Ovary (tissue), 7 donors: ENCODE measurements at regions not wholly inside any gene's neighbourhood (a gene's known extent, or its start where the extent isn't known, plus 50 kb on each side); places are given as distances from the start of the nearest gene placed in this dataset.

Experiments used
- DNase-seq, 5 donors: peaks; one replicate each; pipeline ENCODE4 v3.0.0-alpha.2; 2019 to 2020
- H3K27ac ChIP-seq, 2 donors: fragments of 200-600 bp; one replicate each; pipeline versions ENCODE4 v1.5.1 to v1.8.0; 2019 to 2022
- H3K27me3 ChIP-seq: fragments of 200-600 bp; one replicate; pipeline ENCODE4 v1.8.0; 2022
- H3K36me3 ChIP-seq: fragments of 200-600 bp; sonication (generic); one replicate; pipeline ENCODE4 v1.5.1; 2019
- H3K4me1 ChIP-seq: one replicate; pipeline ENCODE4 v1.8.1; 2013; ENCODE audit warnings: mild to moderate bottlenecking, moderate library complexity; ENCODE audit not compliant: insufficient read depth
- H3K4me3 ChIP-seq: fragments of 200-600 bp; sonication (generic); one replicate; pipeline ENCODE4 v1.5.1; 2017
- H3K9me3 ChIP-seq, 2 donors: fragments of 200-600 bp in 1 of 2; sonication (generic) in 1 of 2; one replicate each; pipeline versions ENCODE4 v1.5.1 to v1.8.1; 2013 to 2019; ENCODE audit warnings: mild to moderate bottlenecking in 1 of 2, moderate library complexity in 1 of 2
- CTCF ChIP-seq, 3 donors: fragments of 450-650 bp in 2 of 3; fragments of 200-600 bp in 1 of 3; IDR thresholded peaks; one replicate each; pipeline versions ENCODE4 v1.5.1 to v1.8.0; 2016 to 2022; ENCODE audit warnings: antibody characterized with exemption in 3 of 3, mild to moderate bottlenecking in 1 of 3
- EP300 ChIP-seq: sonication (generic); formaldehyde crosslinking; IDR thresholded peaks from one replicate; pipeline ENCODE4 v1.6.1; 2017; ENCODE audit warnings: antibody characterized with exemption
- POLR2A ChIP-seq: fragments of 450-650 bp; IDR thresholded peaks from one replicate; pipeline ENCODE4 v1.6.1; 2017; ENCODE audit warnings: antibody characterized with exemption, mild to moderate bottlenecking, moderate library complexity
- WGBS, 3 donors: extraction: QIAGEN DNeasy Blood & Tissue Kit in 1 of 3; methylation state at CpG; one replicate each; pipeline versions ENCODE4 v1.1.5 to v1.1.7; 2013 to 2017; 5-methylcytosine and 5-hydroxymethylcytosine counted together
- intact Hi-C, 4 donors: fragments of 100-400 bp; cut with DNase I; formaldehyde crosslinking; loops; one replicate each; pipeline versions ENCODE4 v1.11.0 to v1.15.1; 2022 to 2023
- donor health status: DM: no; HTN: no; CAD: no; lungs with moderate emphysema.
- donor health status: DM: no; HTN: no; CAD: no.
- donor health status: Bipolar disorder and iron deficiency.
- donor health status: DM: no; HTN: no; CAD: no.
- donor health status: DM: yes; HTN: yes; CAD: no.

DNA sequence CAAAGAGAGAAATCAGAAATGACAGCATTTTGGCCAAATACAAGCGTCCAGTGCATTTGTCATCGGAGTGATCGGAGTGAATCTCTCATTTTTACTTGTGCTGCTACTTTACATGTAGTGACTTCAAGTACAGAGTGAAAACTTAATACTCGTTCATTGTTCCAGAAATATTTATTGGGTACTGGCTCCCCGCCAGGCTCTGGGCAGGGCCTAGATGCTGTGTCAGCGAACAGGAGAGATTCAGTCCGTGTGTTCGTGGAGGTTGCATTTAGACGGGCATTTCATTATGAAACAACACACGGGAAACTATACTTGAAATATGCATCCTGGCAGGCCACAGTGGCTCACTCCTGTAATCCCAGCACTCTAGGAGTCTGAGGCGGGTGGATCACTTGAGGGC lies 727.2 kb upstream of the RBFOX1 start:
- TF ChIP-seq CTCF (IDR thresholded peaks at IDR 0.05): no peak
- no peak for TF ChIP-seq POLR2A
- TF ChIP-seq EP300: no peak
- Histone ChIP-seq H3K36me3 (no peaks in the 10 kb centered on the region), H3K4me1 (no peaks in the 10 kb centered on the region), H3K27me3 (no peaks in the 10 kb centered on the region), H3K27ac (no peak overlapping the region), H3K9me3 (no peaks in the 10 kb centered on the region), H3K4me3 (no peak overlapping the region)
- DNase-seq: no peak
- intact Hi-C loops: no loop called here
- WGBS, 3 donors: 48 to 51% (median 49%) methylated on average over 11 of the region's 11 CpGs

DNA sequence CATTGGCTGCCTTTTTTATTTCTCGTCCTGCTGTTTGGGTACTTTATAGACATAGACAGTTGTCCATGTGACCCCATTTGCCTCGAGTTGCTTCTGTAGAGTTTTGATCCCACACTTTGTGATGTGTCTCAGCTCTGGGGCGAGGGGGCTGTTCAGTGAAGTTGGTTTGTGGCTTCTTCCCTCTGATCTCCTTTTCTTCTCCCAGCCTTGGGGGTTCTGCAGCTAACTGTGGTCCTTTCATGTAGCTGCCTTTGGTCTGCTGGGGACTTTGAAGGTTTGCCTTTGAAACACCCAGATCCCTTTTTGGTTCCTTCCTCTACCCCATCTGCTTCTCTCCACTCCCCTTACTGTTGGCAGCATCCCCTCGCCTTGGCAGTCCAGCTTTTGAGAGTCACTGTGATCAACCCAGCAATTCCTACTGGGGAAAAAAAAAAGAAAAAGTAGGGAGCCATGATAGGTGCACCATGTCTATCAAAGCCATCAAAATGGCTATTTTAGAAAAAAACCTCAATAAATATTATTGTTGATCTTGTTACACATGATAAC lies 728.8 kb upstream of the RBFOX1 start:
- TF ChIP-seq EP300: no peak
- no peak for TF ChIP-seq CTCF (IDR thresholded peaks at IDR 0.05)
- TF ChIP-seq POLR2A: no peak
- Histone ChIP-seq H3K27me3 (no peaks in the 10 kb centered on the region), H3K4me1 (no peaks in the 10 kb centered on the region), H3K9me3 (no peaks in the 10 kb centered on the region), H3K36me3 (no peaks in the 10 kb centered on the region), H3K27ac (no peak overlapping the region), H3K4me3 (no peak overlapping the region)
- intact Hi-C loops: no loop called here
- DNase-seq: no peak
- WGBS, 3 donors: 58 to 67% (median 65%) methylated on average over 4 of the region's 4 CpGs

GRCh38 chr16:6602405-6602804 lies 730.2 kb upstream of the RBFOX1 start:
- intact Hi-C loops: no loop called here
- no peak overlapping the region for H3K27ac ChIP-seq
- H3K36me3 ChIP-seq: no peaks in the 10 kb centered on the region
- no peaks in the 10 kb centered on the region for H3K4me1 ChIP-seq
- no peak overlapping the region for H3K4me3 ChIP-seq
- TF ChIP-seq EP300 (no peak), POLR2A (no peak), CTCF (IDR thresholded peaks at IDR 0.05) (no peak)
- 17 to 72% (median 41%) methylated on average over 1 of the region's 1 CpG for WGBS, 3 donors
- H3K27me3 ChIP-seq: no peaks in the 10 kb centered on the region
- H3K9me3 ChIP-seq: no peaks in the 10 kb centered on the region
- DNase-seq: no peak

DNA sequence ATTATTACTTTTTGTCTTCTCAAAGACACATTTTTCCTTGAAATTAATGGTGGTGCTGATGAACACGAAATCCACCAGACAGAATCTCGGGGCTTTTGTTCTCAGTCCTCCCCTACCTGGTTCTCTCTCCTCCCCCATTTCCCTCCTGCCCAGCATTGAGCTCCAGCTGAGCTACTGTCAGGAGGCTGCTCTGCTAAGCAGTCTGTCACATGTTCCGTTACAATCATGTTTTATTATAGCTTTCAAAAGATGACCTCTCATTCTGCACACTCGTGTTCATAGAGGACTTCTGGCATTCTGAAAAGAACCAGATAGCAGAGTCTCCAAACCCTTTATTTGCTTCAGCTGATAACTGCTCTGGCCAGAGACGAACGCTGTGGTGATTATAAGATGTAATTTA lies 732.5 kb upstream of the RBFOX1 start:
- Histone ChIP-seq H3K27ac (no peak overlapping the region), H3K27me3 (no peaks in the 10 kb centered on the region), H3K9me3 (no peaks in the 10 kb centered on the region), H3K36me3 (no peaks in the 10 kb centered on the region), H3K4me3 (no peak overlapping the region), H3K4me1 (no peaks in the 10 kb centered on the region)
- TF ChIP-seq EP300: no peak
- no peak for TF ChIP-seq CTCF (IDR thresholded peaks at IDR 0.05)
- 4 to 6% (median 5%) methylated on average over 6 of the region's 6 CpGs for WGBS, 3 donors
- DNase-seq: no peak
- intact Hi-C loops: no loop called here

- WGBS, 3 donors: 77 to 85% (median 84%) methylated on average over 5 of the region's 5 CpGs
- no peaks in the 10 kb centered on the region for H3K4me1 ChIP-seq
- intact Hi-C loops: no loop called here
- TF ChIP-seq CTCF (IDR thresholded peaks at IDR 0.05): no peak
- no peak for TF ChIP-seq EP300
- H3K27ac ChIP-seq: no peak overlapping the region
- H3K36me3 ChIP-seq: no peaks in the 10 kb centered on the region
- no peaks in the 10 kb centered on the region for H3K9me3 ChIP-seq
- H3K4me3 ChIP-seq: no peak overlapping the region
- no peak for DNase-seq
- H3K27me3 ChIP-seq: no peaks in the 10 kb centered on the region
Observed at GRCh38 chr16:6593799-6594198, 738.8 kb upstream of the RBFOX1 start.
